Progenitor cell of endocrine pancreas (in vitro differentiated cells): ENCODE measurements at regions not wholly inside any gene's neighbourhood (a gene's known extent, or its start where the extent isn't known, plus 50 kb on each side); places are given as distances from the start of the nearest gene placed in this dataset.

Experiments
- DNase-seq: peaks from one replicate; pipeline ENCODE4 v3.0.0; 2021; ENCODE audit warnings: low spot score; ENCODE audit not compliant: unreplicated experiment
- H3K27ac Mint-ChIP-seq: 2 replicates; pipeline ENCODE4 v1.8.0; 2021; ENCODE audit warnings: mild to moderate bottlenecking, moderate library complexity, mixed read lengths
- H3K27me3 Mint-ChIP-seq: 2 replicates; pipeline ENCODE4 v1.8.0; 2021; ENCODE audit warnings: mixed read lengths
- H3K36me3 Mint-ChIP-seq: 2 replicates; pipeline ENCODE4 v1.8.0; 2022; ENCODE audit warnings: mixed read lengths; ENCODE audit not compliant: insufficient read depth
- H3K4me1 Mint-ChIP-seq: 2 replicates; pipeline ENCODE4 v1.8.0; 2021; ENCODE audit warnings: low read depth, mixed read lengths
- H3K4me3 Mint-ChIP-seq: 2 replicates; pipeline ENCODE4 v1.8.0; 2021; ENCODE audit warnings: low read depth, mild to moderate bottlenecking, moderate library complexity, mixed read lengths
- H3K9me3 Mint-ChIP-seq: 2 replicates; pipeline ENCODE4 v1.8.0; 2021; ENCODE audit warnings: low read depth, mixed read lengths
- TF ChIP-seq, protein P1 (sequence below): fragments of 200-600 bp; sonication (generic); IDR thresholded peaks from one replicate; pipeline ENCODE4 v1.5.0; 2021; ENCODE audit warnings: antibody characterized with exemption, mild to moderate bottlenecking; ENCODE audit not compliant: unreplicated experiment

DNA sequence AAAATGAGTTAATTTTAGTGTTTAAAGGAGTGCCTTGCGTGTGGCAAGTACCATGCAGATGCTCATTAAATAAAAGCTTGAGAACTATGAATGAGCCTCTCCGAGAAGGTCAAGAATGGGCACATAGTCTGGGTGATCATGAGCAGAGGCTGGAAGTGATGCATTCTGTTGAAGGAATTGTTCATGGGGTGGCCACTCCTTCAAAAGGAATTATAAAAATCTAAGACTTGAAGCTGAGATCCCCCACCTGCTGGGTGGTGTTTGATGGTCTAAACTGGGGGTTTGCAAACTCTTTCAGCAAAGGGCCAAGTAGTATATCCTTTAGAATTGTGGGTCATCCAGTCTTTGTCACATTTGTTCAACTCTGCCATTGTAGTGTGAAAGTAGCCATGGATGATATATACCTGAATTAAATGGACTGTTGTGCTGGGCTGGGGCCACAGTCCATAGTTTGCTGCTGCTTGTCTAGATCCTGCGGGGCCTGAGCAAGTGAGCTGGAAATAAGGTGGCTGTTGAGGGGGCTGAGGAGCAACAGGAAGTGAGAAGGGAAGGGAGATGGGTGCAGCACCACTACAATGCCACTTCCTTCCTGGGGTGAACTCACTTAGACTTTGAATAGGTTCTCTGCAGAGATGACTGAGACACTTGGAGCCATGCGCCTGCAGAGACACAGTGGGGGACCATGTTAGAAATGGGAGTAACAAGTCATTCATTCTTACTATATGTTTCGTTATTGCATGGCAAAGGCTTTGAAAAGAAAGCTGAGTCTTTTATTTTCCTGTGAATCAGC lies 179.0 kb downstream of the SNX19 start:
- no peak for DNase-seq
- H3K27me3 Mint-ChIP-seq = no peaks in the 10 kb centered on the region
- no peaks in the 10 kb centered on the region for H3K36me3 Mint-ChIP-seq
- TF ChIP-seq, protein P1, sequence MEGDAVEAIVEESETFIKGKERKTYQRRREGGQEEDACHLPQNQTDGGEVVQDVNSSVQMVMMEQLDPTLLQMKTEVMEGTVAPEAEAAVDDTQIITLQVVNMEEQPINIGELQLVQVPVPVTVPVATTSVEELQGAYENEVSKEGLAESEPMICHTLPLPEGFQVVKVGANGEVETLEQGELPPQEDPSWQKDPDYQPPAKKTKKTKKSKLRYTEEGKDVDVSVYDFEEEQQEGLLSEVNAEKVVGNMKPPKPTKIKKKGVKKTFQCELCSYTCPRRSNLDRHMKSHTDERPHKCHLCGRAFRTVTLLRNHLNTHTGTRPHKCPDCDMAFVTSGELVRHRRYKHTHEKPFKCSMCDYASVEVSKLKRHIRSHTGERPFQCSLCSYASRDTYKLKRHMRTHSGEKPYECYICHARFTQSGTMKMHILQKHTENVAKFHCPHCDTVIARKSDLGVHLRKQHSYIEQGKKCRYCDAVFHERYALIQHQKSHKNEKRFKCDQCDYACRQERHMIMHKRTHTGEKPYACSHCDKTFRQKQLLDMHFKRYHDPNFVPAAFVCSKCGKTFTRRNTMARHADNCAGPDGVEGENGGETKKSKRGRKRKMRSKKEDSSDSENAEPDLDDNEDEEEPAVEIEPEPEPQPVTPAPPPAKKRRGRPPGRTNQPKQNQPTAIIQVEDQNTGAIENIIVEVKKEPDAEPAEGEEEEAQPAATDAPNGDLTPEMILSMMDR = no peak
- H3K27ac Mint-ChIP-seq = no peak overlapping the region
- H3K4me1 Mint-ChIP-seq = peaks cover 2% of the 10 kb centered on the region
- no peak overlapping the region for H3K4me3 Mint-ChIP-seq
- H3K9me3 Mint-ChIP-seq = peaks cover 36% of the 10 kb centered on the region

- peaks cover 41% of the 10 kb centered on the region for H3K9me3 Mint-ChIP-seq
- TF ChIP-seq, protein P1 = no peak
- peaks cover 2% of the 10 kb centered on the region for H3K4me1 Mint-ChIP-seq
- H3K36me3 Mint-ChIP-seq = no peaks in the 10 kb centered on the region
- no peak for DNase-seq
- H3K27me3 Mint-ChIP-seq = no peaks in the 10 kb centered on the region
- H3K27ac Mint-ChIP-seq = no peak overlapping the region
- H3K4me3 Mint-ChIP-seq = no peak overlapping the region
Observed at GRCh38 chr11:130737866-130738431, 178.3 kb downstream of the SNX19 start.

DNA sequence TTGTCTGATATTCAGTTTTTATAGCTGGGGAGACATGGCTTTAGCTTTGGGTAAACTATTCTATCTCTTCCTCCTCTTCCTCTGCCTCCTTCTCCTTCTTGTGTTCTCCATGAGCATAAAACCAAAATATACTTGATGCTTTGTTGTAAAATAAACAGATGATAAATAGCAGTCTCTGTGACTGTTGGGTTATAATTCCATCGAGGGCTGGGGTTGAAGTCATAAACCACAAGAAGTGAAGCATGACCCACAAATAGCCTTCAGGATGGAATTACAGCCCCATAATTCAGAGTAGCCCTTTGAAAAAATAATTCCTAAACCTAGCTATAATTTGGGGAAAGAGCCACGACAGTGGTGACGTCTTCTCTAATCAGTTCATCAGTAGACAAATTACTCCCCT lies 177.7 kb downstream of the SNX19 start:
- H3K27ac Mint-ChIP-seq = no peak overlapping the region
- H3K4me3 Mint-ChIP-seq = no peak overlapping the region
- peaks cover 41% of the 10 kb centered on the region for H3K9me3 Mint-ChIP-seq

DNA sequence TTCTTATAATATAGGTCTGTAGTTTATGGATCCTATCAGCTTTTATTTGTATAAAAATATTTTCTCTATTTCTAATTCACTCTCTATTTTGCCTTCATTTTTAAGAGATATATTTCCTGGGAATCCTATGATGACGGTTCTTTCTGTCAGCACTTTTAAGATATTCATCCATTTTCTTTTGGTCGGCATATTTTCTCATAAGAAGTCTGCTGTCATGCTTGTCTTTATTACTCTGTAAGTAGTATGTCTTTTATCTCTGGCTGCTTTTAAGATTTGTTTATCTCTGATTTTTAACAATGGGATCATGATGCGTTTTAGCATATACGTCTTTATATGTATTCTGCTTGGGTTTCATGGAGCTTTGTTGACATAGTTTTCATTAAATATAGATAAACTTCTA lies 175.5 kb downstream of the SNX19 start:
- no peaks in the 10 kb centered on the region for H3K36me3 Mint-ChIP-seq
- peaks cover 2% of the 10 kb centered on the region for H3K4me1 Mint-ChIP-seq
- no peak for DNase-seq
- TF ChIP-seq, protein P1 = no peak
- H3K4me3 Mint-ChIP-seq = no peak overlapping the region
- H3K27me3 Mint-ChIP-seq = no peaks in the 10 kb centered on the region
- H3K27ac Mint-ChIP-seq = no peak overlapping the region
- H3K9me3 Mint-ChIP-seq = peaks cover 29% of the 10 kb centered on the region

More for the DNA sequence above, 177.7 kb downstream of the SNX19 start:
- H3K4me1 Mint-ChIP-seq = peaks cover 2% of the 10 kb centered on the region
- H3K27me3 Mint-ChIP-seq = no peaks in the 10 kb centered on the region
- H3K36me3 Mint-ChIP-seq = no peaks in the 10 kb centered on the region
- no peak for DNase-seq
- TF ChIP-seq, protein P1 = no peak

GRCh38 chr11:130744794-130745193 lies 171.5 kb downstream of the SNX19 start:
- H3K36me3 Mint-ChIP-seq = no peaks in the 10 kb centered on the region
- no peak overlapping the region for H3K4me3 Mint-ChIP-seq
- TF ChIP-seq, protein P1 = no peak
- H3K27me3 Mint-ChIP-seq = no peaks in the 10 kb centered on the region
- H3K27ac Mint-ChIP-seq = no peak overlapping the region
- no peak for DNase-seq
- H3K9me3 Mint-ChIP-seq = peaks cover 25% of the 10 kb centered on the region
- H3K4me1 Mint-ChIP-seq = no peaks in the 10 kb centered on the region
